Testis (tissue), 2 donors: ENCODE measurements at regions not wholly inside any gene's neighbourhood (a gene's known extent, or its start where the extent isn't known, plus 50 kb on each side); places are given as distances from the start of the nearest gene placed in this dataset.

Experiments
- CTCF ChIP-seq, 3 experiments: fragments of 450-650 bp in 2 of 3; fragments of 200-600 bp in 1 of 3; sonication (generic) in 1 of 3; IDR thresholded peaks; one replicate each; pipeline ENCODE4 v1.5.1; 2016 to 2019; ENCODE audit warnings: antibody characterized with exemption in 3 of 3, mild to moderate bottlenecking in 2 of 3, moderate library complexity in 1 of 3
- POLR2A ChIP-seq: fragments of 450-650 bp; IDR thresholded peaks from one replicate; pipeline ENCODE4 v1.6.1; 2017; ENCODE audit warnings: antibody characterized with exemption, mild to moderate bottlenecking, moderate library complexity

- no peak for TF ChIP-seq CTCF (IDR thresholded peaks at IDR 0.05)
- no peak for TF ChIP-seq POLR2A
Measured at GRCh38 chr5:35561396-35561795, 56.3 kb upstream of the SPEF2 start.
